Ovary (tissue), 7 donors: ENCODE measurements at regions not wholly inside any gene's neighbourhood (a gene's known extent, or its start where the extent isn't known, plus 50 kb on each side); places are given as distances from the start of the nearest gene placed in this dataset.
"Not testable (repeated sequence)": the region's sequence is repeated elsewhere in the genome, so short reads cannot be mapped to it uniquely, and the experiment has no call there.

ENCODE experiments used
- DNase-seq, 5 donors: peaks; one replicate each; pipeline ENCODE4 v3.0.0-alpha.2; 2019 to 2020
- H3K27ac ChIP-seq, 2 donors: fragments of 200-600 bp; one replicate each; pipeline versions ENCODE4 v1.5.1 to v1.8.0; 2019 to 2022
- H3K27me3 ChIP-seq: fragments of 200-600 bp; one replicate; pipeline ENCODE4 v1.8.0; 2022
- H3K36me3 ChIP-seq: fragments of 200-600 bp; sonication (generic); one replicate; pipeline ENCODE4 v1.5.1; 2019
- H3K4me1 ChIP-seq: one replicate; pipeline ENCODE4 v1.8.1; 2013; ENCODE audit warnings: mild to moderate bottlenecking, moderate library complexity; ENCODE audit not compliant: insufficient read depth
- H3K4me3 ChIP-seq: fragments of 200-600 bp; sonication (generic); one replicate; pipeline ENCODE4 v1.5.1; 2017
- H3K9me3 ChIP-seq, 2 donors: fragments of 200-600 bp in 1 of 2; sonication (generic) in 1 of 2; one replicate each; pipeline versions ENCODE4 v1.5.1 to v1.8.1; 2013 to 2019; ENCODE audit warnings: mild to moderate bottlenecking in 1 of 2, moderate library complexity in 1 of 2
- CTCF ChIP-seq, 3 donors: fragments of 450-650 bp in 2 of 3; fragments of 200-600 bp in 1 of 3; IDR thresholded peaks; one replicate each; pipeline versions ENCODE4 v1.5.1 to v1.8.0; 2016 to 2022; ENCODE audit warnings: antibody characterized with exemption in 3 of 3, mild to moderate bottlenecking in 1 of 3
- EP300 ChIP-seq: sonication (generic); formaldehyde crosslinking; IDR thresholded peaks from one replicate; pipeline ENCODE4 v1.6.1; 2017; ENCODE audit warnings: antibody characterized with exemption
- POLR2A ChIP-seq: fragments of 450-650 bp; IDR thresholded peaks from one replicate; pipeline ENCODE4 v1.6.1; 2017; ENCODE audit warnings: antibody characterized with exemption, mild to moderate bottlenecking, moderate library complexity
- WGBS, 3 donors: extraction: QIAGEN DNeasy Blood & Tissue Kit in 1 of 3; methylation state at CpG; one replicate each; pipeline versions ENCODE4 v1.1.5 to v1.1.7; 2013 to 2017; 5-methylcytosine and 5-hydroxymethylcytosine counted together
- intact Hi-C, 4 donors: fragments of 100-400 bp; cut with DNase I; formaldehyde crosslinking; loops; one replicate each; pipeline versions ENCODE4 v1.11.0 to v1.15.1; 2022 to 2023
- donor health status: DM: no; HTN: no; CAD: no; lungs with moderate emphysema.
- donor health status: DM: no; HTN: no; CAD: no.
- donor health status: Bipolar disorder and iron deficiency.
- donor health status: DM: no; HTN: no; CAD: no.
- donor health status: DM: yes; HTN: yes; CAD: no.

GRCh38 chr20:29878281-29878741, 1379.2 kb upstream of the DEFB115 start:
- peaks cover 0 to 4% of the 10 kb centered on the region in 2 donors for H3K9me3 ChIP-seq
- no peaks in the 10 kb centered on the region for H3K27me3 ChIP-seq
- DNase-seq: no peak
- H3K36me3 ChIP-seq: no peaks in the 10 kb centered on the region
- H3K4me1 ChIP-seq: no peaks in the 10 kb centered on the region
- WGBS, 3 donors: 41 to 58% (median 50%) methylated on average over 24 of the region's 24 CpGs
- intact Hi-C loops: no loop called here
- no peak overlapping the region for H3K27ac ChIP-seq
- TF ChIP-seq EP300: no peak
- no peak for TF ChIP-seq POLR2A
- no peak for TF ChIP-seq CTCF (IDR thresholded peaks at IDR 0.05)
- H3K4me3 ChIP-seq: no peak overlapping the region

GRCh38 chr20:29878777-29879442, 1378.6 kb upstream of the DEFB115 start:
- H3K36me3 ChIP-seq: no peaks in the 10 kb centered on the region
- no peaks in the 10 kb centered on the region for H3K4me1 ChIP-seq
- no peaks in the 10 kb centered on the region for H3K27me3 ChIP-seq
- TF ChIP-seq EP300 (no peak), CTCF (IDR thresholded peaks at IDR 0.05) (no peak), POLR2A (no peak)
- no peak for DNase-seq
- H3K27ac ChIP-seq: no peak overlapping the region
- H3K4me3 ChIP-seq: no peak overlapping the region
- 47 to 60% (median 54%) methylated on average over 21 to 24 of the region's 24 CpGs for WGBS, 3 donors
- intact Hi-C loops: no loop called here
- H3K9me3 ChIP-seq: peaks cover 0 to 2% of the 10 kb centered on the region in 2 donors

GRCh38 chr20:29881107-29881506, 1376.4 kb upstream of the DEFB115 start:
- DNase-seq, H3K9me3 ChIP-seq, H3K36me3 ChIP-seq, intact Hi-C loops, H3K4me3 ChIP-seq, H3K27me3 ChIP-seq, H3K4me1 ChIP-seq, H3K27ac ChIP-seq: not testable (repeated sequence)
- WGBS, 3 donors: 73 to 81% (median 75%) methylated on average over 1 of the region's 1 CpG

DNA sequence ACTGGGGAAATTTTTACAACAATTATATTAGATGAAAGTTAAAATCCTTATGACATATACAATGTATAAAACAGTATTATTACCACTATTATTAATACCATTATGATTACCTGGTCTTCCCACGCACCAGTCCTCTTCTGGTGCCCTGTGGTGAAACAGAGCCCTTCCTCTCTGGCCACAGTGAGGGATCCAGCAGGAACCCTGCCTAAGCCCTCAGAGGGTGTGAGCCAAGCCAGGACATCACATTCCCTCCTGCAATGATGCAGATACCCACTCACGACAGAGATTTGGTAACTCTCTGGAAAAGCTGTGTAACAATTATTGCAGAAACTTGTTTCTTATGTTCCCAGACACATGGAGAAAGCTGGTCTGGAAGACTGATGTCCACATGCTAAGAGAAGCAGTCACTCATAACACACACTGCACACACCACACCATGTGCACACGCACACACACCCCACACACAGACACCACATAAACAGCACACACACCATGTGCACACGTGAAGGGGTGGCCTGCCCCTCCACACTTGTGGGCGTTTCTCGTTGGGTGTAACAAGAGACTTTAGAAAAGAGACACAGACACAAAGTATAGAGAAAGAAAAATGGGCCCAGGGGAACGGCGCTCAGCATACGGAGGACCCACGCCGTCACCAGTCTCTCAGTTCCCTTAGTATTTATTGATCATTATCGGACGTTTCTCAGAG, 1373.8 kb upstream of the DEFB115 start:
- H3K4me1 ChIP-seq, H3K36me3 ChIP-seq, H3K27me3 ChIP-seq, H3K27ac ChIP-seq, DNase-seq, H3K9me3 ChIP-seq, intact Hi-C loops, H3K4me3 ChIP-seq: not testable (repeated sequence)
- WGBS, 3 donors: 60 to 72% (median 72%) methylated on average over 13 of the region's 13 CpGs

DNA sequence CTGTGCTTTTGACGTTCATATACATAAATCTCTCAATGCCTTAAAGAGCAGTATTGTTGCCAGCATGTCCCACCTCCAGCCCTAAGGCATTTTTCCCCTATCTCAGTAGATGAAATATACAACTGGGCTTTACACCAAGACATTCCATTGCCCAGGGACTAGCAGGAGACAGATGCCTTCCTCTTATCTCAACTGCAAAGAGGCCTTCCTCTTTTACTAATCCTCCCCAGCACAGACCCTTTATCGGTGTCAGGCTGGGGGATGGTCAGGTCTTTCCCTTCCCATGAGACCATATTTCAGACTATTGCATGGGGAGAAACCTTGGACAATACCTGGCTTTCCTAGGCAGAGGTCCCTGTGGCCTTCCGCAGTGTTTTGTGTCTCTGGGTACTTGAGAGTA, 1373.1 kb upstream of the DEFB115 start:
- H3K9me3 ChIP-seq, DNase-seq, H3K27me3 ChIP-seq, H3K4me1 ChIP-seq, H3K27ac ChIP-seq, intact Hi-C loops, H3K4me3 ChIP-seq, H3K36me3 ChIP-seq: not testable (repeated sequence)
- WGBS, 3 donors: 63 to 70% (median 69%) methylated on average over 3 of the region's 3 CpGs

DNA sequence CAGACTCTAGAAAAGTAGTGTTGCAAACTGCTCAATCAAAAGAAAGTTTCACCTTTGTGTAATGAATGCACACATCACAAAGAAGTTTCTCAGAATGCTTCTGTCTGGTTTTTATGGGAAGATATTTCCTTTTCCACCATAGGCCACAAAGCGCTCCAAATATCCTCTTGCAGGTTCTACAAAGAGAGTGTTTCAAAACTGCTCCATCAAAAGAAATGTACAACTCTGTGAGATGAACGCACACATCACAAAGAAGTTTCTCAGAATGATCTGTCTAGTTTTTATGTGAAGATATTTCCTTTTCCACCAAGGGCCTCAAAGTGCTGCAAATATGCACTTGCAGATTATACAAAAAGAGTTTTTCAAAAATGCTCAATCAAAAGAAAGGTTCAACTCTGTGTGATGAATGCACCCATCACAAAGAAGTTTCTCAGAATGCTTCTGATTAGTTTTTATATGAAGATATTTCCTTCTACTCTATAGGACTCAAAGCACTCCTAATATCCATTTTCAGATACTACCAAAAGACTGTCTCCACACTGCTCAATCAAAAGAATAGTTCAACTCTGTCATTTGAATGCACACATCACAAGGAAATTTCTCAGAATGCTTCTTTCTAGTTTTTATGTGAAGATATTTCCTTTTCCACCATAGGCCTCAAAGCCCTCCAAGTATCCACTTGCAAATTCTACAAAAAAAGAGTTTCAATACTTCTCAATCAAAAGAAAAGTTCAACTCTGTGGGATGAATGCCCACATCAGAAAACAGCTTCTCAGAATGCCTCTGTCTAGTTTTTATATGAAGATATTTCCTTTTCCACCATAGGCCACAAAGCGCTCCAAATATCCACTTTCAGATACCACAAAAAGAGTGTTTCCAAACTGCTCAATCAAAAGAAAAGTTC, 1371.9 kb upstream of the DEFB115 start:
- H3K9me3 ChIP-seq, intact Hi-C loops, DNase-seq, H3K27ac ChIP-seq, H3K36me3 ChIP-seq, H3K4me3 ChIP-seq, H3K4me1 ChIP-seq, H3K27me3 ChIP-seq: not testable (repeated sequence)
- 33 to 52% (median 37%) methylated on average over 2 to 3 of the region's 3 CpGs for WGBS, 3 donors

GRCh38 chr20:29891555-29891954, 1365.9 kb upstream of the DEFB115 start:
- not testable (repeated sequence) for H3K36me3 ChIP-seq, H3K4me1 ChIP-seq, H3K27me3 ChIP-seq, H3K4me3 ChIP-seq, DNase-seq, H3K27ac ChIP-seq, H3K9me3 ChIP-seq
- intact Hi-C loops: loop anchor here in 1 of 4 donors (10.0 kb wide), 1 partner anchor 677 kb away; no protein-coding TSS in a partner anchor
- WGBS, 3 donors: 85 to 89% (median 88%) methylated on average over 5 of the region's 5 CpGs
